Fibroblast of mammary gland (primary cell): ENCODE measurements at regions not wholly inside any gene's neighbourhood (a gene's known extent, or its start where the extent isn't known, plus 50 kb on each side); places are given as distances from the start of the nearest gene placed in this dataset.

Source experiments
- DNase-seq: peaks from one replicate; pipeline ENCODE4 v3.0.0-alpha.2; 2010; ENCODE audit warnings: low read depth
- H3K4me3 ChIP-seq: 2 replicates; pipeline ENCODE4 v1.5.1; 2011; ENCODE audit warnings: low read depth, mild to moderate bottlenecking, low read length, moderate library complexity; ENCODE audit not compliant: control insufficient read depth
- TF ChIP-seq, protein P1 (sequence below): conservative IDR thresholded peaks from 2 replicates; pipeline ENCODE4 v1.5.1; 2011; ENCODE audit warnings: low read depth, low read length, inconsistent platforms; ENCODE audit not compliant: control insufficient read depth, insufficient read depth

DNA sequence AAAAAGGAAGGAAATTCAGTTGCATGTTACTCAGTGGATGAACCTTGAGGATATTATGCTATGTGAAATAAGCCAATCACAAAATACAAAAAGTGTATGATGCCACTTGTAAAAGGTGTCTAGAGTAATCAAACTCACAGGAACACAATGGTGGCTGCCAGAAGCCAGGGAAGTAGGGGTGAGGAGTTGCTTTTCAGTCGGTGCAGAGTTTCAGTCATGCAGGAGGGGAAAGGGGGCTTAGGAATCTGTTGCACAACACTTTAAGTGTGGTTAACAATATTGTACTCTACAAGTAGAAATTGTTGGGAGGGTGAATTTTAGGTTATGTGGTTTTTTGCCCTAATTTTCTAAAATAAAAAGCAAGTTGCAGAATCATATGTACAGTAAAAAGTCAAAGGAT, 184.2 kb upstream of the RAB4A start:
- H3K4me3 ChIP-seq: no peak overlapping the region
- no peak for DNase-seq
- TF ChIP-seq, protein P1, sequence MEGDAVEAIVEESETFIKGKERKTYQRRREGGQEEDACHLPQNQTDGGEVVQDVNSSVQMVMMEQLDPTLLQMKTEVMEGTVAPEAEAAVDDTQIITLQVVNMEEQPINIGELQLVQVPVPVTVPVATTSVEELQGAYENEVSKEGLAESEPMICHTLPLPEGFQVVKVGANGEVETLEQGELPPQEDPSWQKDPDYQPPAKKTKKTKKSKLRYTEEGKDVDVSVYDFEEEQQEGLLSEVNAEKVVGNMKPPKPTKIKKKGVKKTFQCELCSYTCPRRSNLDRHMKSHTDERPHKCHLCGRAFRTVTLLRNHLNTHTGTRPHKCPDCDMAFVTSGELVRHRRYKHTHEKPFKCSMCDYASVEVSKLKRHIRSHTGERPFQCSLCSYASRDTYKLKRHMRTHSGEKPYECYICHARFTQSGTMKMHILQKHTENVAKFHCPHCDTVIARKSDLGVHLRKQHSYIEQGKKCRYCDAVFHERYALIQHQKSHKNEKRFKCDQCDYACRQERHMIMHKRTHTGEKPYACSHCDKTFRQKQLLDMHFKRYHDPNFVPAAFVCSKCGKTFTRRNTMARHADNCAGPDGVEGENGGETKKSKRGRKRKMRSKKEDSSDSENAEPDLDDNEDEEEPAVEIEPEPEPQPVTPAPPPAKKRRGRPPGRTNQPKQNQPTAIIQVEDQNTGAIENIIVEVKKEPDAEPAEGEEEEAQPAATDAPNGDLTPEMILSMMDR: no peak

DNA sequence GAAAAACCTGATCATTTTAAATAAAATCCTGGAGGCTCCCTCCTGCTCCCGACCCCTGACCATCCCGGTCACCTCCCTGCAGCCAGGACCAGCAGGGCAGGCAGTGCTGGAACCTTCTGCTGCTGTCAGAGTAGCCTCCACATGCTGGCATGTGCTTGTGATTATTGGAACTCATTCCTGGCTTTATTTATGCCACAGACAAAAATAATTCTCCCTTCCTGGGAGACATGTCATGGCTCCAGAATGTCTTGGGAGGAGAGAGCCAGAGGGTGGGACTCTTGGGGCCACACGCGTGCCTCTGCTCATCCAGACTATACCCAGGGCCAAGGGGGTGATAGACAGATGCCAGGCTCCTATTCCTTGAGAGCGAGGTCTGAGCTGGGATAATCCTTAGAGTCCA, 183.6 kb upstream of the RAB4A start:
- no peak for DNase-seq
- H3K4me3 ChIP-seq: no peak overlapping the region
- TF ChIP-seq, protein P1: no peak

DNA sequence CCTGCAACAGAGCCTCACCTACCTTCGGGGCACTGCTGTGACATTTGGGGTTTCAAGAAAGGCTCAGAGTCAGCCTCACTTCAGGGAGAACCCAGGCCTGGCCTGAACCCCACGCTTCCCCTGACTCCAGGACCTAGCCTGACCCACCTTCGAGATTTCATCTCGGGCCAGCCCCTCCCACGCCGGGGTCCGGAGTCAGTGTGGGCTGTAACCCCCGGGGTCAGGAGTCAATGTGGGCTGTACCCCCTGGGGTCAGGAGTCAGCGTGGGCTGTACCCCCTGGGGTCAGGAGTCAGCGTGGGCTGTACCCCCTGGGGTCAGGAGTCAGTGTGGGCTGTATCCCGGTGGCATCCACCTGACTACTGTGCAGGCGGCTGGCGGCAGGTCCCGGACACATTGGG, 183.0 kb upstream of the RAB4A start:
- TF ChIP-seq, protein P1: no peak
- H3K4me3 ChIP-seq: no peak overlapping the region
- no peak for DNase-seq

DNA sequence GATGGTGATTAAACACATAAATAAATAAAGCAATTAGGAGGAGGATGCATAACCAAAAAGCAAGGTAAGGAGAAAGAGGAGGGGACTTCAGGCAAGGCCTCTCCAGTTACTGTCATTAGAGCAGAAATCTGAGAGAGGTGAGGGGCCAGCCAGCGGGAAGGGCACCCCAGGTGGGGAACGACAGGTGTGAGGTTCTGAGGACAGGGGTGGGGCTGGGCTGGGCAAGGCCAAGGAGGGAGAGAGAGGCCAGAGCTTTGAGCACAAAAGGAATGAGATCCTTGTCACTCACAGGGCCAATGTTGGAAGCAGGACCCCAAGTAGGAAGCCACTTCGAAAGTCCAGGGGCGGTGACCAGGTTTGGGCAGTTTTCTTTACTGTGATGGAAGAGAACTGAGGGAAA, 182.2 kb upstream of the RAB4A start:
- TF ChIP-seq, protein P1: no peak
- no peak for DNase-seq
- no peak overlapping the region for H3K4me3 ChIP-seq

DNA sequence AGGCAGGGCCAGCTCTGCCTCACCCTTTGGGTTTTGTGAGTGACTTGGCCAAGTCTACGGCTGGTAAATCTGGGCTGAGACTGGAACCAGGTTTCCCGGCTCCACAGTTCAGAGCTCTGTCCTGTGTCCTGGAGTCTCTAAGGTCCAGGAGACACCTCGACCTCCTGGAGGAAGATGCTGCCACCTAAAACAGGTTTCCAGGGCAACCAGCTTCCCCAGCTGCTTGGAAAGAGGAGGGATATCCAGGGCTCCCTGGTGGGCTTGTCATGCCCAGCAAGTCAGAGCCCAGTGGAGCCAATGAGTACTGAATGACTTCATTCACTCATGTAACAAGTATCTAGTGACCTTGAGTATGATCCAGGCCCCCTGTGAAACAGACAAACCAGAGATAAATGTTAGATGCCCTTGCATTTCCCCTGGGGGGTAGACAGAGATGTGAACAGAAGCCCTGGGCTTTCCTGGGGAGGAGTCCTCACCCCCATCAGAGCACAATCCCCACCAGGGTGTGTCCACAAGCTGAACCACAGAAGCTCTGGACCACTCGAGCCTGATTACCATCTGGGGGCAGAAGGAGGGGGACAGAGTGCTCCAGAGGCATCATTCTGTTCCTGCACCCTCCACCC, 181.2 kb upstream of the RAB4A start:
- TF ChIP-seq, protein P1: no peak
- no peak for DNase-seq
- no peak overlapping the region for H3K4me3 ChIP-seq

DNA sequence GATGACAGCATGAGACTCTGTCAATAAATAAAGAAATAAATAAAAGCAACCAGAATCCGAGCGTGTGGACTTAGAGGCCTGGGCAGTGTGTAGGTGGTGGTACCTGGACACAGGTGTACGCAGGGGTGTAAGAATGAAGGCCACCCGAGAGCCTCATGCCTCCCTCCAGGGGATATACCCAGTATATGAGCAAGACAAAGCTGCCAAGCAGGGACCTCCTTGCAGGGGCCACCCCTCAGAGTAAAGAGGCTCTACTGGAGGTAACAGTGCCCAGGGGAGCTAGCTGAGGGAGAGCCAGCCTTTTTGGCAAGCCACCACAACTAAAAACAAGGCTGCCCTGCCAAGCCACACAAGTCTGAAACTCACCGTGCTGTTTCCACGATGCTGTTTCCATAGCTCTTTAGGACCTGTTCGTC, 179.2 kb upstream of the RAB4A start:
- TF ChIP-seq, protein P1: no peak
- no peak overlapping the region for H3K4me3 ChIP-seq
- no peak for DNase-seq
